ENCODE measurements at regions not wholly inside any gene's neighbourhood (a gene's known extent, or its start where the extent isn't known, plus 50 kb on each side); places are given as distances from the start of the nearest gene placed in this dataset.

DNA sequence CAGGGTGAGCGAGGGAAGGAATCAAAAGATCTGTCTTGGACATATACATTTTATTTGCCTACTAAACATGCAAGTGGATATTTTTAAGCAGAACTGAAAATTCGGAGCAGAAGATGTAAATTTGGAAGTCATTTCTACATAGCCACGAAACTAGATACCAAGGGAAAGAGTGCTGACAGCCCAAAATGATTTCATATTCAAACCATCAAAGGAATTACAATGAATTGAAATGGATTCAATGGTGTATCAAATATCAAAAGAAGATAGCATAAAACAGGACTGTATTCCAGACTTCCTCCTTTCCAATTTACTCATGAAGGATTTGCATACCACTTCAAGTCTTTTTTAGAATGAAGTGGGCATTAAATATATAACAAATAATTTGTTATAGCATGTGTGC lies 313.5 kb upstream of the KITLG start:
- no peak for TF ChIP-seq POLR2AphosphoS5 (IDR thresholded peaks at IDR 0.05; ENCODE audit: borderline replicate concordance, low read depth, low read length)
- TF ChIP-seq EZH2 (IDR thresholded peaks at IDR 0.05), result no peak

Measured in SK-N-MC (cell line).